ENCODE measurements at regions not wholly inside any gene's neighbourhood (a gene's known extent, or its start where the extent isn't known, plus 50 kb on each side); places are given as distances from the start of the nearest gene placed in this dataset.
"Not testable (repeated sequence)": the region's sequence is repeated elsewhere in the genome, so short reads cannot be mapped to it uniquely, and the experiment has no call there.

DNA sequence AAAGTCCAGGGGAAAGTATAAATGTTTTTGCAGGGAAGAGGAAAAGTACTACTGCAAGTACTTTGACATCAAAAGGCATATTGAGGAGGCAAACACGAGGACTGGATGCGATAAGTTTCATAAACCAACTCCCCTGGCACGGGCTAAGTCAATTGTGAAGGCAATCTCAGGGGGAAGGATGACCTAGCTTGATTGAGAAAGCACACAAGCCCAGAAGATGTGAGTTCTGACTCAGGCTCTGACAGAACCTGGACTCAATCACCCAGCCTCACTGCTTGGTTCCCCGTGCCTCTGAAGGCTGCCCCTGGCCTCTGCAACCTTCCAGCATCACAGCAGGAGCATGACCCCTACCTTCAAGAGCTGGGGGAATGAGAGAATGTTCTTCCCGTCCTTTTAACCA, 93.2 kb upstream of the ZNF438 start:
- no peak for DNase-seq (ENCODE audit: low read depth)

- no peak for DNase-seq (ENCODE audit: low read depth)
Measured at GRCh38 chr10:31125789-31126188, 94.1 kb upstream of the ZNF438 start.

DNA sequence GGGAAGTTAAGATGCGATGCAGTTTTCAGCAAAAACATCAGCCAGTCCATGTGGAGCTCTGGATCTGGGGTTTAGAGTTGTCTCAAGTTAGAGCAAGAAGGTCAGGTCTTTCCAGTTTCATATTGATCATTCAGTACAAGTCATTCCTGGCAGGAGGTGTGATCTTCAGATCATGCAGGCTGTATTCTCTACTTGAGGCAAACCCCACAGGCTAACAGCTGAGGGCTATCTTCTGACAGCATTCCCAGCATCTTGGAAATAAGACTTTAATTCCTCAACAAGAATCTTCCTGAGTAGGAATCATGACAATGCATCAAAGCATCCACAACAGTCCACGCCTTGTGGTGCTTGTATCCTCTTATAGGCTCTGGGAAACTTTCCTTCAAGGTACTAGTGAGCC, 94.9 kb upstream of the ZNF438 start:
- DNase-seq (ENCODE audit: low read depth), result no peak

- no peak for DNase-seq (ENCODE audit: low read depth)
Measured at GRCh38 chr10:31128536-31128935, 96.9 kb upstream of the ZNF438 start.

GRCh38 chr10:31129271-31129670, 97.6 kb upstream of the ZNF438 start:
- DNase-seq (ENCODE audit: low read depth), result no peak

- DNase-seq (ENCODE audit: low read depth), result no peak
Measured at GRCh38 chr10:31129880-31130405, 98.3 kb upstream of the ZNF438 start.

DNA sequence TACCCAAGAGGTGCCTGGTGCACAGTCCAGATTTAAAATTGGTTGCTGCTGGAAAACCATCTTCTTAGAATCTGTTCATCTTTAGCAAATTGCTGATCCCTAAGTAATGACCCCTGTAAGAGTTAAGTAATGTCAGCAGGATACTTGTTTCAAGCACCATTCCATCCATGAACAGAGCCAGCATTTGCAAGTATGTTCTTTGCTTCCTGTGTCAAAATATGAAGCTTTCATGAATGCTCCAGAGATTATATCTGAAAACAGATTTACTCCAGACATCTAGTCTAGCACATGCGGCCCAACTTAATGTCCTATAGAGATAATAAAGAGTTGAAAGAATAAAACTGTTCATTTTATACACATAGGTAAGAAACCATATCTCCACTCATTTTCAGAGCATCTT, 98.7 kb upstream of the ZNF438 start:
- no peak for DNase-seq (ENCODE audit: low read depth)

DNA sequence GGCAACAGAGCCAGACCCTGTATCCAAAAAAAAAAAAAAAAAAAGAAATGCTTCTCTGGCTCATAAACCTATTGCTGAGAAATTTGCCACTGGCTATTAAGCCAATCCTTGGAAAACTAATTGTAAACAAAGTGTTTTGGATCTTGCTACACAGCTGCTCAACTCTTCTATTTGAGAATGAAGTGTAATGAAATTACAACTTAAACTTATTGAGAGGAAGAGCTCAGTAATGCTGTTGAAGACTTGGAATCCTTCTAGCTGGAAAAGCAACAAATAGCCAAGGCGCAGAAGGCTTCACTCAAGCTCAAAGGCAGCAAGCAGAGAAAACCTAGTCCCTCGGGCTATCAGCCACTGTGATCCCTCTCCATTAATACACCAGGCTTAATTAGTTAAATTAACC, 99.6 kb upstream of the ZNF438 start:
- no peak for DNase-seq (ENCODE audit: low read depth)

- DNase-seq (ENCODE audit: low read depth), result no peak
Measured at GRCh38 chr10:31132681-31133244, 101.1 kb upstream of the ZNF438 start.

GRCh38 chr10:31133251-31133791, 101.7 kb upstream of the ZNF438 start:
- DNase-seq (ENCODE audit: low read depth), result no peak

GRCh38 chr10:31133792-31134310, 102.2 kb upstream of the ZNF438 start:
- no peak for DNase-seq (ENCODE audit: low read depth)

DNA sequence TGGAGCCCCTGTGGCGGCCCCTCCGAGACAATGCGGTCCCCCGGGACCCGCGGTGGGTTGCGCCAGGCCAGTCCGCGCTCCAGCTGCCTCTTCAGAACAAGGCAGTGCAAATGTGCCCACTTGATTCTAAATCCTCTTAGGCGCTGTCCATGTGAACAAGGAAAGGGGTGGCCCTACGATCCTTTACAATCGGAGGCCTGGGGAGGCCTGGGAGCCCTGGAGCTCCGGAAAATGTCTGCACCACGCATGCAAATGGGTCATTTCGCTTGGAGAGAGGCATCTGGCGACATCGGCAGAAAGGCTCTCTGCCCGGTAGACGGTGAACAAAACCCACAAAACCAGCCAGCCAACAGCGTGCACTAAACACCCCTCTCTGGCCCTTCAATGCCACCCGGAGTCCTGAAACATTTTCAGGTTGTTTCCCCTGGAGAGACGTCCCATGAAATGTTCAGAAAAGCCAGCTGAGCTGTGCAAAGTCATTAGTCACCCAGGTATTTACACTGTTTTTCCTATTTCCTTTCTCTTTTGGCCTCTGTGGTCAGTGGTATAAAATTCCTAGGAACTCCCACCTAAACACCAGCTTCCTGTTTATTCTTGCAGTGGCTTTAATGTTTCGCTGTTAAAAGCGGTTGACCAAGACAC, 102.8 kb upstream of the ZNF438 start:
- no peak for DNase-seq (ENCODE audit: low read depth)

GRCh38 chr10:31135171-31135570, 103.5 kb upstream of the ZNF438 start:
- no peak for DNase-seq (ENCODE audit: low read depth)

GRCh38 chr10:31135791-31136190, 104.1 kb upstream of the ZNF438 start:
- not testable (repeated sequence) for DNase-seq (ENCODE audit: low read depth)

GRCh38 chr10:31136386-31136785, 104.7 kb upstream of the ZNF438 start:
- no peak for DNase-seq (ENCODE audit: low read depth)

GRCh38 chr10:31136930-31137885, 105.5 kb upstream of the ZNF438 start:
- no peak for DNase-seq (ENCODE audit: low read depth)

DNA sequence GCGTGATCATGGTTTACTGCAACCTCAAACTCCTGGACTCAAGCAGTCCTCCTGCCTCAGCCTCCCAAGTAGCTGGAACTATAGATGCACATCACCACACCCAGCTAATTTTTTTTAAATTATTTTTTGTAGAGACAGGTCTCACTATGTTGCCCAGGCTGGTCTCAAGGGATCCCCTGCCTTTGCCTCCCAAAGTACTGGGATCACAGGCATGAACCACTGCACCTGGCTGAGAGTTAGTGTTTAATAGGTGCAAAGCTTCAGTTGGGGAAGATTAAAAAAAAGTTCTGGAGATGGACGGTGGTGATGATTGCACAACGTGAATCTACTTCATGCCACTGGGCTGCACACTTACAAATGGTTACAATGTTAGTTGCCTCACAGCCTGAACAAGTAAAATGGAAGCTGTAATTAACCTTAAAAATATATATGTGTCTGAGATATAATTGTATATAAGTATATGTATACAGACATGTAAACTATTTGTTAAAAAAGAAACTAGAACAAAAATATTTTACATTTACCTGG, 106.4 kb upstream of the ZNF438 start:
- DNase-seq (ENCODE audit: low read depth), result no peak

DNA sequence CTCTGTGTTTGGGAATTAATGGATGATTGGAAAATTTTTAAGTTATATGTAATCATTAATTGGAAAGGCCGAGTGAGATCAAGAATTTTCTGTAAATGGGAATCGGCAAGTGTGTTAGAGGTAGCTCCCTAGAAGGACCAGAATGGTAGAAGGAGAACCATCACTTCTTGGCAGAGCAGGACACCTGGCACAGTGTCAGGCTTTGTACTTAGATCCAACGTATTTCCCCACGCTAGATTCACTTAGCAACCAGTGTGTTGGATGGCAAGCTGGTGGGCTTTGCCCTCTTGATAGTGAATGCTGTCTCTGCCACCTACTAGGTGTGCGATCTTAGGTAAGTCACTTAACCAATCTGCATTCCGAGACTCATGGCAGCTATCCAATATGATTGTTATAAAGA, 107.8 kb upstream of the ZNF438 start:
- no peak for DNase-seq (ENCODE audit: low read depth)

DNA sequence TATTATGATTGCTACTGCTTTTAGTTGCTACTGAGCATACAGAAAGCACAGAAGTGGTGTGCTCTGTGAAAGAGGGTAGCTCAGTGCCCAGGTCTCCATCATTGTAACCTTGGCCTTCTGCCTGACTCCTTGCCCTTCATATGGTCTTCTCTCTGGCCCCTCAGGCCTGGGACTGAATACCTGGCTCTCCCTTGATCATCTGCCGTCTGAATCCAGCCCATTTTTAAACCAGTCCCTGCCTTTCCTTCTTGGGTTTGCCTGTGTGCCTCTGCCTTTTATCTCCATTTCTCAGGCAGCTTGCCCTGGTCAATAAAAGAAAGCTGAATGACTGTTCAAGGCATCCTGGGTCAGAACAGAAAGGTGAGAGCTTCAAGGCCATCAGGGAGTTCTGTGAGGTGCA, 109.1 kb upstream of the ZNF438 start:
- no peak for DNase-seq (ENCODE audit: low read depth)

GRCh38 chr10:31142026-31142425, 110.4 kb upstream of the ZNF438 start:
- DNase-seq (ENCODE audit: low read depth), result peak; percentile 74

DNA sequence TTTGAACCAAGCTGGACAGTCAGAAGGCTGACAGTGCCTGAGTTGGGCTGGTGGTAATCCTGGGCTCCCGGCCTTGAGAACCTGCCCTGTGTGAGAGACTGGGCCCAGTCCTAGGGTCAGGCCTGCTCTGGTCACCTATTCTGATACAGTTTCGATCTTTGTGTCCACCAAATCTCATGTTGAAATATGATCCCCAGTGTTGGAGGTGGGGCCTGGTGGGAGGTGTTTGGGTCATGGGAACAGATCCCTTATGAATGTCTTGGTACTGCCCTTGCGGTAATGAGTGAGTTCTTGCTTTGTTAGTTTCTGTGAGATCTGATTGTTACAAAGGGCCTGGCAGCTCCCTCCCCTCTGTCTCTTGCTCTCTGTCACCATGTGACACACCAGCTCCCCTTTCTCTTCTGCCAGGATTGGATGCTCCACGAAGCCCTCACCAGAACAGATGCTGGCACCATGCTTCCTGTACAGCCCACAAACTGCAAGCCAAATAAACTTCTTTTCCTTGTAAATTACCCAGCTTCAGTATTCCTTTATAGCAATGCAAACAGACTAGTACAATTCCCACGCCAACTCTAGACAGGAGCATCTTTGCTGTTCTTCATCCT, 111.8 kb upstream of the ZNF438 start:
- no peak for DNase-seq (ENCODE audit: low read depth)

GRCh38 chr10:31145986-31146385, 114.3 kb upstream of the ZNF438 start:
- DNase-seq (ENCODE audit: low read depth), result no peak
